HG03469 (cell line): ENCODE measurements at regions not wholly inside any gene's neighbourhood (a gene's known extent, or its start where the extent isn't known, plus 50 kb on each side); places are given as distances from the start of the nearest gene placed in this dataset.

ENCODE experiments used
- ATAC-seq: cut with Tn5 transposase; IDR thresholded peaks from one replicate; pipeline ENCODE4 v1.9.1; 2021; ENCODE audit warnings: mild to moderate bottlenecking, moderate library complexity, moderate number of reproducible peaks; ENCODE audit not compliant: unreplicated experiment

GRCh38 chr4:145347684-145348083 is 134.0 kb upstream of the SMAD1 start:
- ATAC-seq: no peak

- no peak for ATAC-seq
Observed at GRCh38 chr4:145346081-145346480, 135.6 kb upstream of the SMAD1 start.

GRCh38 chr4:145345401-145345800 is 136.3 kb upstream of the SMAD1 start:
- ATAC-seq: no peak

GRCh38 chr4:145341381-145341780 is 140.3 kb upstream of the SMAD1 start:
- no peak for ATAC-seq

GRCh38 chr4:145340071-145340675 is 141.5 kb upstream of the SMAD1 start:
- no peak for ATAC-seq

GRCh38 chr4:145339075-145339725 is 142.5 kb upstream of the SMAD1 start:
- no peak for ATAC-seq

GRCh38 chr4:145338568-145338967 is 143.1 kb upstream of the SMAD1 start:
- ATAC-seq: no peak

- no peak for ATAC-seq
Observed at GRCh38 chr4:145337391-145337790, 144.3 kb upstream of the SMAD1 start.

- no peak for ATAC-seq
Observed at GRCh38 chr4:145333786-145334185, 147.9 kb upstream of the SMAD1 start.

GRCh38 chr4:145326491-145326890 is 146.1 kb upstream of the OTUD4 start:
- ATAC-seq: no peak

- no peak for ATAC-seq
Observed at GRCh38 chr4:145324161-145324560, 143.8 kb upstream of the OTUD4 start.

- ATAC-seq: no peak
Observed at GRCh38 chr4:145320294-145320693, 139.9 kb upstream of the OTUD4 start.

GRCh38 chr4:145319751-145320150 is 139.4 kb upstream of the OTUD4 start:
- no peak for ATAC-seq

GRCh38 chr4:145316897-145317574 is 136.6 kb upstream of the OTUD4 start:
- no peak for ATAC-seq

- ATAC-seq: no peak
Observed at GRCh38 chr4:145315811-145316225, 135.4 kb upstream of the OTUD4 start.

GRCh38 chr4:145308598-145308997 is 128.2 kb upstream of the OTUD4 start:
- ATAC-seq: no peak

GRCh38 chr4:145307763-145308430 is 127.5 kb upstream of the OTUD4 start:
- ATAC-seq: no peak

- ATAC-seq: no peak
Observed at GRCh38 chr4:145307120-145307519, 126.7 kb upstream of the OTUD4 start.

GRCh38 chr4:145302725-145303124 is 122.3 kb upstream of the OTUD4 start:
- no peak for ATAC-seq

GRCh38 chr4:145301386-145302080 is 121.1 kb upstream of the OTUD4 start:
- no peak for ATAC-seq
